ENCODE measurements at regions not wholly inside any gene's neighbourhood (a gene's known extent, or its start where the extent isn't known, plus 50 kb on each side); places are given as distances from the start of the nearest gene placed in this dataset.

- Histone ChIP-seq H3K4me1 (no peaks in the 10 kb centered on the region), H3K36me3 (ENCODE audit: control insufficient read depth, insufficient read depth, low read length) (no peaks in the 10 kb centered on the region), H3K4me3 (ENCODE audit: low read depth, low read length) (no peak overlapping the region), H3K9me3 (ENCODE audit: control insufficient read depth, low read length) (no peaks in the 10 kb centered on the region), H2AFZ (no peak overlapping the region), H3K27ac (no peak overlapping the region), H3K4me2 (ENCODE audit: low read length) (no peak overlapping the region), H3K9ac (no peak overlapping the region), H3K27me3 (ENCODE audit: control insufficient read depth, insufficient read depth, low read length) (no peaks in the 10 kb centered on the region), H3K79me2 (no peaks in the 10 kb centered on the region)
- TF ChIP-seq, protein P1, sequence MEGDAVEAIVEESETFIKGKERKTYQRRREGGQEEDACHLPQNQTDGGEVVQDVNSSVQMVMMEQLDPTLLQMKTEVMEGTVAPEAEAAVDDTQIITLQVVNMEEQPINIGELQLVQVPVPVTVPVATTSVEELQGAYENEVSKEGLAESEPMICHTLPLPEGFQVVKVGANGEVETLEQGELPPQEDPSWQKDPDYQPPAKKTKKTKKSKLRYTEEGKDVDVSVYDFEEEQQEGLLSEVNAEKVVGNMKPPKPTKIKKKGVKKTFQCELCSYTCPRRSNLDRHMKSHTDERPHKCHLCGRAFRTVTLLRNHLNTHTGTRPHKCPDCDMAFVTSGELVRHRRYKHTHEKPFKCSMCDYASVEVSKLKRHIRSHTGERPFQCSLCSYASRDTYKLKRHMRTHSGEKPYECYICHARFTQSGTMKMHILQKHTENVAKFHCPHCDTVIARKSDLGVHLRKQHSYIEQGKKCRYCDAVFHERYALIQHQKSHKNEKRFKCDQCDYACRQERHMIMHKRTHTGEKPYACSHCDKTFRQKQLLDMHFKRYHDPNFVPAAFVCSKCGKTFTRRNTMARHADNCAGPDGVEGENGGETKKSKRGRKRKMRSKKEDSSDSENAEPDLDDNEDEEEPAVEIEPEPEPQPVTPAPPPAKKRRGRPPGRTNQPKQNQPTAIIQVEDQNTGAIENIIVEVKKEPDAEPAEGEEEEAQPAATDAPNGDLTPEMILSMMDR (IDR thresholded peaks at IDR 0.05) = no peak
Observed at GRCh38 chrX:120021927-120022326, 55.6 kb downstream of the RHOXF2B start.

GRCh38 chrX:120020305-120020704 lies 57.2 kb downstream of the RHOXF2B start:
- H3K27me3 ChIP-seq (ENCODE audit: control insufficient read depth, insufficient read depth, low read length) = no peaks in the 10 kb centered on the region
- no peak overlapping the region for H3K4me2 ChIP-seq (ENCODE audit: low read length)
- TF ChIP-seq, protein P1 (IDR thresholded peaks at IDR 0.05) = no peak
- H2AFZ ChIP-seq = no peak overlapping the region
- no peaks in the 10 kb centered on the region for H3K4me1 ChIP-seq
- no peaks in the 10 kb centered on the region for H3K9me3 ChIP-seq (ENCODE audit: control insufficient read depth, low read length)
- H3K79me2 ChIP-seq = no peaks in the 10 kb centered on the region
- no peak overlapping the region for H3K27ac ChIP-seq
- no peak overlapping the region for H3K9ac ChIP-seq
- H3K4me3 ChIP-seq (ENCODE audit: low read depth, low read length) = no peak overlapping the region
- no peaks in the 10 kb centered on the region for H3K36me3 ChIP-seq (ENCODE audit: control insufficient read depth, insufficient read depth, low read length)

GRCh38 chrX:120016068-120016441 lies 61.4 kb downstream of the RHOXF2B start:
- Histone ChIP-seq H2AFZ (no peak overlapping the region), H3K27ac (no peak overlapping the region), H3K36me3 (ENCODE audit: control insufficient read depth, insufficient read depth, low read length) (no peaks in the 10 kb centered on the region), H3K4me3 (ENCODE audit: low read depth, low read length) (peak overlapping the region; percentile 34), H3K79me2 (no peaks in the 10 kb centered on the region), H3K9ac (no peak overlapping the region), H3K9me3 (ENCODE audit: control insufficient read depth, low read length) (no peaks in the 10 kb centered on the region), H3K4me2 (ENCODE audit: low read length) (peak overlapping the region; percentile 62), H3K27me3 (ENCODE audit: control insufficient read depth, insufficient read depth, low read length) (no peaks in the 10 kb centered on the region), H3K4me1 (no peaks in the 10 kb centered on the region)
- TF ChIP-seq, protein P1 (IDR thresholded peaks at IDR 0.05) = no peak

DNA sequence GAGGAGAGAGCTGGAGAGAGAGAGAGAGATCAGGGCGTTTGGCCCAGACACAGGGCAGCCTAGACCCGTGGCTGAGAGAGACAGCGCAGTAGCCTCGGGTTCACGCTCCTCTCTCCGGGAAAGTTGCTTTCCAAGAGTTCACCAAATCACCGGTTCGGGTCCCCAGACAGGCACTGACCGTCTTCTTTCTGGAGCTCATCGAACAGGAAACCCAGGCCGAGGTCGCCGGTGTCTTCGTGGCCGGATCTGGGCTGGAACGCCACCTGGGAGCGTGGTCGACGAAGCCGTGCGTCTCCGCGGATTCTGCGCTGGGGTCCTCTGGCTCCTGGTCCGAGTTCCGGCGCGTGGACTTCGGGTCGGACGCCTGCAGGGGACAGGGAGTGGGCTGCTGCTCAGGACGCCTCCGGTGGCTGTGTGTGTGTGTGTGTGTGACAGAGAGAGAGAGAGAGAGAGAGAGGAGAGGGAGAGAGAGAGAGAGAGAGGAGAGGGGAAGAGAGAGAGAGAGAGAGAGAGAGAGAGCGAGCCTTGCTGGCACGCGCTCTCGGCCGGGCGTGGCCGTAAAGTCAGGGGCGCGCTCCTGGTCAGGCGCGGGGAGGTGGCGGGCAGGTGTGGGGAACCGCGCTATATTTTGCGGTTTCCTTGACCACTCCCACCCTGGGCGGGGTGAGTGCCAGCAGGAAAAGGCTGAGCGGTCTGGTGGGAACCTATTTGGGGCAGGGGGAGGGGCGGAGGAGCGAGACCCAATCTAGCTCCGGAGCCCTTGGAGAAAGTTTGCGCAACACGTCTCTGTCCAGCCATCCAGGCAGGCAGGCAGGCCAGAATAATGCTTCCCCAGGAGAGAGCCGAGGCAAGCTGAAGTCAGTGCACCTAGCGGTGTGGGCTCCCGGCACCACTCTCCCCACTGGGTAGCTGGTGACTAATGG lies 62.1 kb downstream of the RHOXF2B start:
- H3K27ac ChIP-seq = no peak overlapping the region
- TF ChIP-seq, protein P1 (IDR thresholded peaks at IDR 0.05) = no peak
- no peaks in the 10 kb centered on the region for H3K9me3 ChIP-seq (ENCODE audit: control insufficient read depth, low read length)
- no peak overlapping the region for H2AFZ ChIP-seq
- no peaks in the 10 kb centered on the region for H3K27me3 ChIP-seq (ENCODE audit: control insufficient read depth, insufficient read depth, low read length)
- H3K79me2 ChIP-seq = no peaks in the 10 kb centered on the region
- no peak overlapping the region for H3K9ac ChIP-seq
- H3K4me1 ChIP-seq = no peaks in the 10 kb centered on the region
- H3K36me3 ChIP-seq (ENCODE audit: control insufficient read depth, insufficient read depth, low read length) = no peaks in the 10 kb centered on the region
- H3K4me3 ChIP-seq (ENCODE audit: low read depth, low read length) = peak overlapping the region; percentile 34
- peak overlapping the region; percentile 62 for H3K4me2 ChIP-seq (ENCODE audit: low read length)
